ENCODE measurements at regions not wholly inside any gene's neighbourhood (a gene's known extent, or its start where the extent isn't known, plus 50 kb on each side); places are given as distances from the start of the nearest gene placed in this dataset.

GRCh38 chr2:225797394-225797793 lies 397.9 kb downstream of the NYAP2 start:
- no peak for DNase-seq (ENCODE audit: extremely low read depth, insufficient read length)
- no peak overlapping the region for H3K4me3 ChIP-seq (replicated peaks; ENCODE audit: low read depth, low read length)
- no peak for TF ChIP-seq CTCF (IDR thresholded peaks at IDR 0.05; ENCODE audit: insufficient read depth, low read length, poor library complexity, severe bottlenecking)
- no peaks in the 10 kb centered on the region for H3K27me3 ChIP-seq (replicated peaks; ENCODE audit: control insufficient read depth, insufficient read depth, low read length)
- H3K36me3 ChIP-seq (ENCODE audit: control insufficient read depth, insufficient read depth, low read length), result no peaks in the 10 kb centered on the region

GRCh38 chr2:225794652-225795400 lies 395.3 kb downstream of the NYAP2 start:
- no peak overlapping the region for H3K4me3 ChIP-seq (replicated peaks; ENCODE audit: low read depth, low read length)

GRCh38 chr2:225793736-225794550 lies 394.4 kb downstream of the NYAP2 start:
- no peak for DNase-seq (ENCODE audit: extremely low read depth, insufficient read length)
- H3K4me3 ChIP-seq (replicated peaks; ENCODE audit: low read depth, low read length), result no peak overlapping the region

More at GRCh38 chr2:225794652-225795400, 395.3 kb downstream of the NYAP2 start:
- no peak for DNase-seq (ENCODE audit: extremely low read depth, insufficient read length)
- H3K27me3 ChIP-seq (replicated peaks; ENCODE audit: control insufficient read depth, insufficient read depth, low read length), result no peaks in the 10 kb centered on the region
- TF ChIP-seq CTCF (IDR thresholded peaks at IDR 0.05; ENCODE audit: insufficient read depth, low read length, poor library complexity, severe bottlenecking), result no peak
- no peaks in the 10 kb centered on the region for H3K36me3 ChIP-seq (ENCODE audit: control insufficient read depth, insufficient read depth, low read length)

GRCh38 chr2:225788571-225789094 lies 389.1 kb downstream of the NYAP2 start:
- Histone ChIP-seq H3K27me3 (replicated peaks; ENCODE audit: control insufficient read depth, insufficient read depth, low read length) (no peaks in the 10 kb centered on the region), H3K36me3 (ENCODE audit: control insufficient read depth, insufficient read depth, low read length) (no peaks in the 10 kb centered on the region), H3K4me3 (replicated peaks; ENCODE audit: low read depth, low read length) (no peak overlapping the region)
- no peak for TF ChIP-seq CTCF (IDR thresholded peaks at IDR 0.05; ENCODE audit: insufficient read depth, low read length, poor library complexity, severe bottlenecking)
- no peak for DNase-seq (ENCODE audit: extremely low read depth, insufficient read length)

More at GRCh38 chr2:225793736-225794550, 394.4 kb downstream of the NYAP2 start:
- Histone ChIP-seq H3K27me3 (replicated peaks; ENCODE audit: control insufficient read depth, insufficient read depth, low read length) (no peaks in the 10 kb centered on the region), H3K36me3 (ENCODE audit: control insufficient read depth, insufficient read depth, low read length) (no peaks in the 10 kb centered on the region)
- TF ChIP-seq CTCF (IDR thresholded peaks at IDR 0.05; ENCODE audit: insufficient read depth, low read length, poor library complexity, severe bottlenecking), result no peak

- Histone ChIP-seq H3K36me3 (ENCODE audit: control insufficient read depth, insufficient read depth, low read length) (no peaks in the 10 kb centered on the region), H3K4me3 (replicated peaks; ENCODE audit: low read depth, low read length) (no peak overlapping the region), H3K27me3 (replicated peaks; ENCODE audit: control insufficient read depth, insufficient read depth, low read length) (no peaks in the 10 kb centered on the region)
- no peak for DNase-seq (ENCODE audit: extremely low read depth, insufficient read length)
- no peak for TF ChIP-seq CTCF (IDR thresholded peaks at IDR 0.05; ENCODE audit: insufficient read depth, low read length, poor library complexity, severe bottlenecking)
Observed at GRCh38 chr2:225787497-225787896, 388.0 kb downstream of the NYAP2 start.

Data from GM06990 (cell line).